ENCODE measurements at regions not wholly inside any gene's neighbourhood (a gene's known extent, or its start where the extent isn't known, plus 50 kb on each side); places are given as distances from the start of the nearest gene placed in this dataset.

DNA sequence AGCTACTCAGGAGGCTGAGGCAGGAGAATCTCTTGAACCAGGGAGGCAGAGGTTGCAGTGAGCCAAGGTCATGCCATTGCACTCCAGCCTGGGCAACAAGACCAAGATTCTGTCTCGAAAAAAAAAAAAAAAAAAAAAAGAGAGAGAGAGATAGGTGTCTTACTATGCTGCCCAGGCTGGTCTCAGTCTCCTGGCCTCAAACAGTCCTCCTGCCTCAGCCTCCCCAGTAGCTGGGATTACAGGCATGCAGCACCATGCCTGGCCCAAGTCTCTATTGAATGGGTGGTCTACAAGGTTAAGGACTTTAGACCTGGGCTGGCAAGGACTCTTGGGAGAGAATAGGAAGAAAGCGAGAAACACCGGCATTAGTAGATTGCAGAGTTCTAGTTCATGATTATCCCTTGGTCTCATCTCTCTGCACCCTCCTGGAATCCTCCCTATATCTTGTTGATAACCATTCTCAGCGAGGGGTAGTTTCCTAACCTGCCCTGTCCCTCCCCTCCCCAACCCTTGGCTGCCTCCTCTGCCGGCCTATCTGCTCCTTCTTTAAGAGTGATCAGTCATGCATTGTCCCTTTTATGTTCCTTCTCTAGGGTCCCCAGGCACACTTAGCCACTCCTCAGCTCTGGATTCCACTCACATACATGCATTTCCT lies 128.1 kb upstream of the MAP1LC3B2 start:
- Histone ChIP-seq H2AFZ (ENCODE audit: low read depth, low read length) (no peak overlapping the region), H3K79me2 (ENCODE audit: control insufficient read depth, insufficient read depth, low read length) (no peaks in the 10 kb centered on the region)

More for the DNA sequence above, 128.1 kb upstream of the MAP1LC3B2 start:
- Histone ChIP-seq H3K36me3 (ENCODE audit: control insufficient read depth in 2 of 2, extremely low read depth in 1 of 2, insufficient read depth in 2 of 2, low read length in 2 of 2) (no peaks in the 10 kb centered on the region), H3K27ac (ENCODE audit: insufficient read depth, low read depth, low read length) (no peak overlapping the region), H3K9me3 (replicated peaks; ENCODE audit: control insufficient read depth, insufficient read depth, low read length) (no peaks in the 10 kb centered on the region), H3K4me3 (replicated peaks in 1 of 3; ENCODE audit: insufficient read depth in 1 of 3, low read depth in 1 of 3, low read length in 3 of 3) (no peak overlapping the region), H4K20me1 (replicated peaks; ENCODE audit: control insufficient read depth, extremely low read depth, insufficient read depth, low read length) (no peaks in the 10 kb centered on the region), H3K9ac (replicated peaks; ENCODE audit: extremely low read depth, insufficient read depth, low read length) (no peak overlapping the region), H3K4me1 (ENCODE audit: control insufficient read depth, extremely low read depth, insufficient read depth, low read length) (peaks cover 3% of the 10 kb centered on the region), H3K4me2 (ENCODE audit: insufficient read depth, low read length) (no peak overlapping the region), H3K27me3 (ENCODE audit: control insufficient read depth in 2 of 2, insufficient read depth in 2 of 2, low read length in 2 of 2) (no peaks in the 10 kb centered on the region), H3K9me1 (replicated peaks; ENCODE audit: control insufficient read depth, extremely low read depth, insufficient read depth, low read length) (no peaks in the 10 kb centered on the region)
- BruUV-seq (replicated peaks), result no TSS peak
- dilution Hi-C loops (cut with MboI; ENCODE audit: extremely low pct_ligation_motif_present, low sequenced_read_pairs) (no loop called here), intact Hi-C loops (cut with micrococcal nuclease) (loop anchor here (5.0 kb wide), 1 partner anchor 76 kb away; no protein-coding TSS in a partner anchor)
- TF ChIP-seq MAX (IDR thresholded peaks at IDR 0.05; ENCODE audit: insufficient read depth, insufficient read length) (no peak), JUN (IDR thresholded peaks at IDR 0.05; ENCODE audit: borderline replicate concordance, insufficient read depth, insufficient read length, low read depth) (no peak), EZH2 (IDR thresholded peaks at IDR 0.05; ENCODE audit: borderline replicate concordance, low read depth, low read length, severe bottlenecking) (no peak), CTCF (IDR thresholded peaks at IDR 0.05; ENCODE audit: extremely low read depth in 1 of 2, insufficient read depth in 1 of 2, low read depth in 1 of 2, low read length in 2 of 2) (no peak), POLR2A (IDR thresholded peaks at IDR 0.05; ENCODE audit: low read depth, low read length) (no peak), FOS (IDR thresholded peaks at IDR 0.05; ENCODE audit: borderline replicate concordance, insufficient read depth, low read length) (no peak), MYC (IDR thresholded peaks at IDR 0.05; ENCODE audit: low read depth, low read length) (no peak), GATA2 (IDR thresholded peaks at IDR 0.05; ENCODE audit: insufficient read depth, insufficient read length, low read depth, low read length) (no peak), POLR2AphosphoS5 (IDR thresholded peaks at IDR 0.05; ENCODE audit: insufficient read depth, low read depth, low read length) (no peak)
- POLR2A ChIA-PET, result interaction anchor here (0.6 kb wide), 1 partner anchor 140 kb away, joined by 9 read pairs; no protein-coding TSS in a partner anchor
- no peak for DNase-seq (ENCODE audit: low read depth, low spot score)
- no peak for FAIRE-seq
- CTCF ChIA-PET, result no interaction called here
